Activated naive CD8-positive, alpha-beta T cell treated with anti-CD3 and anti-CD28 coated beads, Interleukin-2, amount 10 ng/mL, durations not matched to agents 7 days and 5 days (primary cell): ENCODE measurements at regions not wholly inside any gene's neighbourhood (a gene's known extent, or its start where the extent isn't known, plus 50 kb on each side); places are given as distances from the start of the nearest gene placed in this dataset.

Experiments
- ATAC-seq: fragments of 150-1000 bp; cut with Tn5 transposase; one replicate; pipeline ENCODE4 v1.10.0; 2021; ENCODE audit warnings: low read depth, moderate library complexity
- POLR2A ChIA-PET: fragments of 350-600 bp; sonication (Branson Sonifier 250); formaldehyde crosslinking; loops from one replicate; lab custom pipeline; 2021; ENCODE audit warnings: antibody characterized with exemption; lab: Charles Lee
- DNase-seq: peaks from one replicate; pipeline ENCODE4 v3.0.0; 2021
- H3K27ac Mint-ChIP-seq: one replicate; pipeline ENCODE4 v1.8.0; 2022; ENCODE audit warnings: mild to moderate bottlenecking, mixed read lengths
- H3K27me3 Mint-ChIP-seq: one replicate; pipeline ENCODE4 v1.8.0; 2022; ENCODE audit warnings: mild to moderate bottlenecking, moderate library complexity, mixed read lengths
- H3K36me3 Mint-ChIP-seq: one replicate; pipeline ENCODE4 v1.8.0; 2021; ENCODE audit warnings: mild to moderate bottlenecking, mixed read lengths
- H3K4me1 Mint-ChIP-seq: one replicate; pipeline ENCODE4 v1.8.0; 2021; ENCODE audit warnings: mixed read lengths
- H3K4me3 Mint-ChIP-seq: one replicate; pipeline ENCODE4 v1.8.0; 2022; ENCODE audit warnings: mild to moderate bottlenecking, moderate library complexity, mixed read lengths
- H3K9me3 Mint-ChIP-seq: one replicate; pipeline ENCODE4 v1.8.0; 2021; ENCODE audit warnings: mixed read lengths

DNA sequence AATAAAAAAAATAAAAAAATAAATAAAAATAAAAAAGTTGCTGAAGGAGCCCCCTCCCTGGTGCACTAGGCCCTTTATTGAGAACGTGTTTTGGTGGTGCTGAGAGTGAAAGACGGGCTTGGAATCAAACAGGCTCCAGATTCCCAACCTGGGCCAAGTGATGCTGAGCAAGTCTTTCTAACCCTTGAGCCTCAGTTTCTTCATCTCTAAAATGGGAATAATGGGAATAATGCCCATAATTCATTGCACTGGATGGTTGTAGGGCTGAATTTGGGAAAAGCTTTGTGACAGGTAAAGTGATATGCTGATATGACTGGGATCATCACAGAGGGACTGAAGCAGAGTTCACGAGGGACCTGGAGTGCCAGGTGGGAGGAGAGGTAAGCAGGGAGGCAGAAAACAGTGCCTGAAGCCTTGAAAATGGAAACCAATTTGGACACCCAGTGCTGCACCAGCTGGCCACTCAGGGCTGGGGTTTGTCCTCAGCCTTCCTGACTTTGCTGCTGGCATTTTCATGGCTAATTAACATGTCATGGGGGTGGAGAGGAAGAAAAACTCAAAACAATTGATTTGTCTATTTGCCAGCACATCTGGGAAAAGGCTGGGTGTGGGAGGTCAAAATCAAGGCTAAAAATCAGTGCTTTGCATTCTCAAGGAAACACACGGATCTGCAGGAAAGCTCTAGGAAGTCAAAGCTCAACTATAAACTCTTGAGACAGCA is 241.3 kb downstream of the LOXHD1 start:
- H3K27me3 Mint-ChIP-seq: no peaks in the 10 kb centered on the region
- no peak overlapping the region for H3K4me3 Mint-ChIP-seq
- no peak overlapping the region for H3K27ac Mint-ChIP-seq
- POLR2A ChIA-PET: no interaction called here
- no peaks in the 10 kb centered on the region for H3K9me3 Mint-ChIP-seq
- ATAC-seq (no peak), DNase-seq (no peak)
- H3K36me3 Mint-ChIP-seq: no peaks in the 10 kb centered on the region
- H3K4me1 Mint-ChIP-seq: peaks cover 7% of the 10 kb centered on the region

DNA sequence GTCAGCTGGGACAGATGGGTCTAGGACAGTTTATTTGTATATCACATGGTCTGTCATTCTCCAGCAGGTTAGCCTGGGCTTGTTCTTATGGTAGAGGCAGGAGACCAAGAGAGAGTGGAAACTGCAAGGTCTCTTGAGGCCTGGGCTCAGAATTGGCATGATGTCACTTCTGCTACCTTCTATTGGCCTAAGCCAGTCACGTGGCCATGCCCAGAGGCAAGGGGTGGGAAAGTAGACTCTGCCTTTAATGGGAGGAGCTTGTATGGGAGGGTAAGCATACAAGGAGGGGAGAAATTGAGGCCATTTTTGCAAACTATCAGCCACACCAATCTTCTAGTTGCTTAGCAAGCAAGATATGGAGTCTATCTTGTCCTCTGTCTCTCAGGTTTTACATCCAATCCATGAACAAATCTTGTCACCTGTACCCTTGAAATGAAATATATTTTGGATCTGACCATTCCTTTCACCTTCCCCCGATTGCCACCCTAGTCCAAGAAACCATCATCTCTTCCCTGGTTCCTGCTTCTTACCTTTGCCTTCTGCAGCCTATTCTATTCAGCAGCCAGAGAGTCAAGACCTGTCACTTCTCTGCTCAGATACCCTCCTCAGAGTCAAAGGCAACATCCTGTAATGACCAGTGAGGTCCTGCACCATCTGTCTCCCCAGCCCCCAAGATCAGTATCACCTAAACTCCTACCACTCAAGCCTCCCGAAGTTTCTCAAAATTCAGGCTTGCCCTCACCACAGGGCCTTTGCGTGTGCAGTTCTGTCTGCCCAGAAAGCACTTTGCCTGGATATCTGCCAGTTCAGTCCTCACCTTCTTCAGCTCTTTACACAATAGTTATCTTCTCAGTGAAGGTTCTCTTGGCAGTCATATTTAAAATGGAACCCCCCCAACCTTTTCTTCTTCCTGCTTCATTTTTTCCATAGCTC is 240.0 kb downstream of the LOXHD1 start:
- Mint-ChIP-seq H3K4me1 (peaks cover 7% of the 10 kb centered on the region), H3K9me3 (no peaks in the 10 kb centered on the region)
- ATAC-seq: peak; percentile 42

DNA sequence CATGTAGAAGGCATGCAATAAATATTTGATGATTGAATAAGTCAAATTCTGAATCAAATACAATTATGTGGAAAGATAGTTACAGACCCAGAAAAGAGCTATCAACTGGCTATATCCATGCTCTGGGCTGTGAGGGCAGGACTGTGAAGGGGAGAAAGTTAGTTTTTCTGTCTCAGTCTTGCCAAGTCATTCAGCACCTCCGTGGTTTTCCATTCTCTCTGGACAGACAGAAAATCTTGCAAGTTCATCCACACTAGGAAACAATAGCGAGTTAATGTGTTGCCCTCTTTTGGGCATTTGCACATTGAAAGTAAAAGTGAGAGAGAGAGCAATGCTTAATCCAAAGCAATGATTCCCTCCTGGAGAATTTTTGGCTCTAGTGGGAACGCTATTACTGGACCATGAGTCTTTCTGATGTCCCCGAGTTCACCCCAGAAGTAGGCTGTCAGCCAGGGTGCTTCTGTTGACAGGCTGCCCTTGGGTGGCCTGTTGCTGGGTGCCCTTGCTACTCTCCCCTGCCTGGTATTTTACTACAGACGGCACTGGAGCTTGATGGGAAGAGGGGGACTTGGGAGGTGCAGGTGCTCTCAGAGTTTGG is 238.3 kb downstream of the LOXHD1 start:
- Mint-ChIP-seq H3K27ac (no peak overlapping the region), H3K27me3 (no peaks in the 10 kb centered on the region), H3K4me1 (peaks cover 9% of the 10 kb centered on the region), H3K9me3 (no peaks in the 10 kb centered on the region), H3K36me3 (no peaks in the 10 kb centered on the region), H3K4me3 (no peak overlapping the region)
- DNase-seq (no peak), ATAC-seq (no peak)
- POLR2A ChIA-PET: no interaction called here

More for the DNA sequence above, 240.0 kb downstream of the LOXHD1 start:
- no peak for DNase-seq
- Mint-ChIP-seq H3K27ac (no peak overlapping the region), H3K4me3 (no peak overlapping the region), H3K36me3 (no peaks in the 10 kb centered on the region), H3K27me3 (no peaks in the 10 kb centered on the region)
- POLR2A ChIA-PET: no interaction called here

DNA sequence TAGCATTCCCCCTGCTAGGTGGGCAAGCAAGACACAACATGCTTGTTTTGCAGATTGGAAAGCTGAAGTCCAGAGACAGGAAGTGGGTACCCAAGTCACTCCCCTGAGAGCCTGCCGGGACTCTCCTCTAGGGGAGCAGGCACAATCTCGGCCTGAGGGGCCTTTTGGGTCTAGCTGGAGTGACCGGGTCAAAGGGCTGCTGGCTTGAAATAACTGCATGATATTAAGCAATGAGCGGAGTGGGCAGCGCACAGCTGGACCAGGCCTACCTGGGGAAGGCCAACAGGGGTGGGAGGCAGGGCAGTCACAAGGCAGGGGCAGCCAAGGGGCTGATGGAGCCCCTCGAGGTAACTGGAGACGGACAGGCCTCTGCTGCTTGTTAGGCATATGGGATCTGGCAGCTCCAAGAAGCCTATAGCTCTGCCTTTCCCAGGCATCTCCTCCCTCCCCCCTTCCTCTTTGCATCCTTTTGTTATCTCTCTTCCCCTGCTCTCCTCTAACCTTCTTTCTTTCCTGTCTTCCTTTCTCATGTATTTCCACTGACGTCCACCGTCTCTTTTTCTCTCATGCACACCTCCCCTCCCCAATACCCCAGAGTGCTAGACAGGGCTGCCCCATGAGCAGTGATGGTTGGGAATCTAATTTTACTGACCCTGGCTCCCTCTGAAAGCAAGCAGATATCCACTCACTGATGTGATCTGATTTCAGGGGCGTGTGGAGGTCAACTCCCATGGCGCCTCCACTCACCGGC is 237.5 kb downstream of the LOXHD1 start:
- POLR2A ChIA-PET: no interaction called here
- no peak overlapping the region for H3K4me3 Mint-ChIP-seq
- no peaks in the 10 kb centered on the region for H3K36me3 Mint-ChIP-seq
- H3K27me3 Mint-ChIP-seq: no peaks in the 10 kb centered on the region
- no peaks in the 10 kb centered on the region for H3K9me3 Mint-ChIP-seq
- DNase-seq (no peak), ATAC-seq (peak; percentile 55)
- peaks cover 9% of the 10 kb centered on the region for H3K4me1 Mint-ChIP-seq
- H3K27ac Mint-ChIP-seq: no peak overlapping the region

DNA sequence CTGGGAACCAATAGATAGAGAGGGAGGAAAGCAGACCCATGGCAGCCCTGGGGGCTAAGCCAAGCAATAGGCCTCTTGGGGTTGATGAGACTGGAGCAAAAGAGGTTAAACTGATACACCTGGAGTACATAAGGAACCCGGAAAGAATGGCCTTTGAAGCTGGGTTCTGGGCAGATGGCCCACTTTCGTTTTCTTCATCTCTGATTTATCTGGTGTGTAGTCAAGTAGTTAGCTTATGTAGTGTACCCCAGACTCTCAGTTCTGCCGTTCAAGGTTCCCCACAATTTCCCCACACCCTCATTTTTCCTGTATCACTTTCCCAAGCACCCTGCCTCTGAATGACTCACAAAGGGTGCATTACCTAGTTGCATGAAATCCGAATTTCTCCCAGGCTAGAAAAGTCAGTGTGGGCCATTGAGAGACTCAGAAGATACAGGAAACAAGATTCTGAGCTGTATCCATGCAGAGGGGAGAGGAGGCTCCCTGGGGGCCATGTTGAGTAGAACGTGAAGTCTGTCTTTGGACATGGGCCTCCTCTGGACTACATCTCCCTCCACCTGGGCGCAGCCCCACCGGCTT is 235.0 kb downstream of the LOXHD1 start:
- no peak for DNase-seq
- POLR2A ChIA-PET: no interaction called here
- H3K4me1 Mint-ChIP-seq: peaks cover 9% of the 10 kb centered on the region
- H3K27ac Mint-ChIP-seq: no peak overlapping the region
- no peak overlapping the region for H3K4me3 Mint-ChIP-seq
- no peaks in the 10 kb centered on the region for H3K36me3 Mint-ChIP-seq
- no peaks in the 10 kb centered on the region for H3K27me3 Mint-ChIP-seq
- no peak for ATAC-seq
- H3K9me3 Mint-ChIP-seq: no peaks in the 10 kb centered on the region

DNA sequence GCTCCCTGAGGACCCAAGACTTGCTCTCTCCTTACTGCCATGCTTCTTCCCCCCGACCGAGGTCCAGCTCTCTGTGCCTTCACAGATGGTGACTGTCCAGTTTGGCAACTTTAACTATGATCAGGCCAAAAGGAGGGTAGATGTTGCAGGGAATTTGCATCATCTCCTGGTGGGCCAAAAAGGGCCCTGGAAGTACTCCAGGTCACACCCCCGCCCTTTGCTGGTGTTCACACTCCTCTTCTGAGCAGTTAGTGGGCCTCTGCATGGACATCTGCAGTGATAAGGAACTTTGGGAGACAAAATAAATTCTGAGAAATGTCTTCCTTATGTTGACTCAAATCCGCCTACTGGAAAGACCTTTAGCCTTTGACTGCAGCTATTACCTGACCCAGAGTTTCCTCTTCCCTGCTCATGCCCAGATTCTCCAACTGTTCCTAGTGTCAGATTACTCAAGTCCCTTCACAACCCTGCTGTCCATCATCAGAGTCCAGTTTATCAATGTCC is 234.4 kb downstream of the LOXHD1 start:
- DNase-seq: no peak
- peaks cover 9% of the 10 kb centered on the region for H3K4me1 Mint-ChIP-seq

DNA sequence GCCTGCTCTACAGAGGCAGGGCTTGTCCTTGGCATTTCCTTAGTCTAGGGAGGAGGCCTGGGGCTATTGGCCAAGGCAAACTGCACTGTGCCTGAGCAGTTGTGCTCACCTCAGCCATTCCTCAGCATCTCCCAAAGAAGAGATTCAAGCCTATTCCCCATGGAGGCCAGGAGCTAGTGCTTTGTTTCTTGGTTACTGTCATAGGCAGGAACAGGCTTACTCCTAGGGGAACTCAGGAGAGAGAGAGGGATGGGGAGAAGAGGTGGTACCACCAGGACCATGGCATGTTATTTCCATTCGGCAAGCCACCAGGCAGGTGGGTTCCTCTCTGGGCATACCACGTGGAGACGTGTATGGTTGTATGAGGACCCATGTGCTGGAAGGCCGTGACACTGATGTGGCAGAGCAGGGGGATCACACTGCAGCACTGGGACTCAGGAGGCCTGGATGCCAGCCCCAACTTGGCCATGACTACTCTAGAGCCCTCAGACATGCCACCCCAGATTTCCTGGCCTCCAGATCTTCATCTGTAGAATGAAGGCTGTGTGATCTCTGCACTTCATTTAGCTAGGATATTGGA is 233.7 kb downstream of the LOXHD1 start:
- Mint-ChIP-seq H3K27me3 (no peaks in the 10 kb centered on the region), H3K27ac (no peak overlapping the region), H3K4me3 (no peak overlapping the region), H3K36me3 (no peaks in the 10 kb centered on the region), H3K9me3 (no peaks in the 10 kb centered on the region), H3K4me1 (peaks cover 9% of the 10 kb centered on the region)
- POLR2A ChIA-PET: no interaction called here
- no peak for DNase-seq
- ATAC-seq: no peak

More for the DNA sequence above, 234.4 kb downstream of the LOXHD1 start:
- Mint-ChIP-seq H3K27me3 (no peaks in the 10 kb centered on the region), H3K36me3 (no peaks in the 10 kb centered on the region), H3K9me3 (no peaks in the 10 kb centered on the region), H3K27ac (no peak overlapping the region), H3K4me3 (no peak overlapping the region)
- ATAC-seq: no peak
- POLR2A ChIA-PET: no interaction called here

DNA sequence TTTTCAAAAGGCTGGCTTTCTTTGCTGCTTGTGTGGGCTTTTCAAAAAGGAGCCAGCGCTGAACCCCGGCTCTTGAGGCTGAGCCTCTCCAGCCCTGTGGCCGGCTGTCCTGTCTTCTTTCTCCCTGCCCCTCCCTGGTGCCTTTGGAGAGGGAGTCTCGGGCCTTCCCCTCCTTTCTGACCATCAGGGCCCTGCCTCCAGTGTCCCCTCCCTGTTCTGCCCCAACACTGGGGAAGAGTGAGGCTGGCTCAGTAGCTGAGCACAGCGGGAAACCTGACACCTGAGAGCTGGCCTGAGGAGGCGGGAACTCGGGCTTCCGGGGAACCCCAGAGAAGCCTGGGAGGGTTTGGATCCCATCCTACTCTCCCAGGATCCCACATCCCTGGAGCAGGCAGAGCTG is 232.1 kb downstream of the LOXHD1 start:
- Mint-ChIP-seq H3K36me3 (no peaks in the 10 kb centered on the region), H3K4me3 (no peak overlapping the region), H3K9me3 (no peaks in the 10 kb centered on the region), H3K4me1 (peaks cover 2% of the 10 kb centered on the region), H3K27me3 (no peaks in the 10 kb centered on the region), H3K27ac (no peak overlapping the region)
- POLR2A ChIA-PET: no interaction called here
- ATAC-seq: no peak
- DNase-seq: no peak

DNA sequence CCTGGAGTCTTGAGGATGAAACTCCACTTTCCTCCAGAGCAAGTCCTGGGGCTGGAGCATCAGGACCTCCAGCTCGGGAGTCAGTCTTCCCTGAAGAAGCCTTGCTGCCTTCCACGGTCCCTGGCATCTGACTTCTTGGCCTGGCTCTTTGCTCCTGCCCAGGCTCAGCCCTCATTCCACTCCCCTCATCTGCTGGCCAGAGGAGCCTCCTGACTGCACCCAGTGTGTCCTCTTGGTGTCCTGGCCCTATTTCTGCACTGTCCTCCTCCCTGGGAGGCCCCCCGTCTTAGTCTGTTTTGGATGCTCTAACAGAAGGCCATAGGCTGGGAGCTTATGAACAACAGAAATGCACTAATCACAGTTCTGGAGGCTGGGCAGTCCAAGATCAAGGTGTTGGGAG is 231.5 kb downstream of the LOXHD1 start:
- H3K27me3 Mint-ChIP-seq: peaks cover 2% of the 10 kb centered on the region
- H3K36me3 Mint-ChIP-seq: no peaks in the 10 kb centered on the region
- H3K9me3 Mint-ChIP-seq: no peaks in the 10 kb centered on the region
- H3K4me1 Mint-ChIP-seq: peaks cover 2% of the 10 kb centered on the region
- ATAC-seq: no peak
- POLR2A ChIA-PET: no interaction called here
- H3K27ac Mint-ChIP-seq: no peak overlapping the region
- H3K4me3 Mint-ChIP-seq: no peak overlapping the region
- no peak for DNase-seq

DNA sequence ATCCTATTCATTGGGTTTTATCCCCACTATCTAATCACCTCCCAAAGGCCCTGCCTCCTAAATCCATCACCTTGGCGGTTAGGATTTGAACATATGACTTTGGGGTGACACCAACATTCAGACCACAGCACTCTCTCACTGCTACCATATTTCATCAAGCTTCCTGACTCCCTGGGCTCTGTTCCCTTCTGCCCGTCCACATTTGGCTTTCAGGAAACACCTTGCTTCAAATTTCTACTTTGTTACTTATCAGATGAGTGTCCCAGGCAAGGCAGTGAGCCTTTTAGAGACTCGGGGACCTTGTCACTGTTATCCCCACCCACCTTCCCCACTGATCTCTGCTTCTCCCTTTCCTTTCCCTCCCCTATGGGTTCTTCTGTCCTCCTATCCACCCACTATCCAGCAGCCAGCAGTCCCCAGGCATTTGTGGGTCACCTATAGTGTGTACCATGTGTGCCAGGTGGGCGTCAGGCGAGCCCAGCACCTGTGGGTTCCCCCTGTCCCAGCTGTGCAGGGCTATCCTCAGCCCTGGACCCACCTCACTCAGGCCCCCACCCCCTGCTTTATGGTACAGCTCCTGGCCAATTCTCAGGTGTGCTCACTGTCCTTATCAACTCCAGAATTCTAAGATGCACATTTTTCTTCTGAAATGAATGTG is 230.9 kb downstream of the LOXHD1 start:
- Mint-ChIP-seq H3K9me3 (no peaks in the 10 kb centered on the region), H3K4me3 (no peak overlapping the region), H3K27ac (no peak overlapping the region), H3K36me3 (no peaks in the 10 kb centered on the region), H3K4me1 (peaks cover 2% of the 10 kb centered on the region), H3K27me3 (peaks cover 9% of the 10 kb centered on the region)
- DNase-seq (no peak), ATAC-seq (no peak)
- POLR2A ChIA-PET: no interaction called here

DNA sequence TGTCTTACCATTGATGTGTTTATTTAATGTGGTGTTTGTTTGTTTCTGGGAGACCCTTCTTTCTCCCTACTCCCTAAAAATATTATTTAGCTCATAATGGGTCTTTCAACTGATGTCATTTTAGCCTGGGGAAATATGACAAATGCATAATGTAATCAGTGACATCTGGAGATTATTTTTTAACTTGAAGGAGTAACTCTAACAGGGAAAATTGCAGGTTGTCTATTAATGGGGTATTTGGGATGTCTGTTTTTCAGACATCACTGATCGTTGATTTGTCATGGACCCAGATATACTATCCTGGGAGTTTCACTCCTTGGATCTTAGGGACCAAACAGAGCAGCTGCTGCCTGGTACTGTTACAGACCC is 230.4 kb downstream of the LOXHD1 start:
- H3K4me1 Mint-ChIP-seq: peaks cover 2% of the 10 kb centered on the region
- POLR2A ChIA-PET: no interaction called here
- no peak overlapping the region for H3K4me3 Mint-ChIP-seq
- DNase-seq: no peak
- ATAC-seq: no peak
- no peak overlapping the region for H3K27ac Mint-ChIP-seq
- peaks cover 11% of the 10 kb centered on the region for H3K27me3 Mint-ChIP-seq
- no peaks in the 10 kb centered on the region for H3K36me3 Mint-ChIP-seq
- no peaks in the 10 kb centered on the region for H3K9me3 Mint-ChIP-seq
